ENCODE measurements at regions not wholly inside any gene's neighbourhood (a gene's known extent, or its start where the extent isn't known, plus 50 kb on each side); places are given as distances from the start of the nearest gene placed in this dataset.

DNA sequence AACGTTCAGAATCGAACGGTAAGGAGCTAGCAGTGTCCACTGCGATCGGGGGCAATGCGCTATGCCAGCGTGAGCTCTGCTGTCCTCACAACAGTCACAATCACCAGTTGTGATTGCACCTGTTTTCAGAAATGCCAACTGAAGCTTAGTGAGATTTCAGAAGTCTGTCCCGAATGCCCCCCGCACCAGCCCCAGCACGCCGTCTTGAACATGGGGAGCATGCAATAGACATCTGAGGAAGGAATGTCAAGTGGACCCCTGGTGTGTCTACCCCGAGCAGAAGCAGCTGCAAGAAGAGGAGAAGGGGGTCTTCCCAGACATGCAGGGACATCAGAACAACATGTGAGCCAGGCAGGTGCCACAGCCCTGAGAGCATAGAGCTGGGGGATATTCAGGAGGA lies 125.7 kb upstream of the CHST15 start:
- H3K36me3 Mint-ChIP-seq: no peaks in the 10 kb centered on the region
- H3K4me1 Mint-ChIP-seq: peaks cover 0 to 3% (median 1%) of the 10 kb centered on the region in 4 donors
- no peaks in the 10 kb centered on the region for H3K27me3 ChIP-seq (ENCODE audit: control insufficient read depth, insufficient read depth, low read length)
- DNase-seq (no peak), ATAC-seq (ENCODE audit: low read depth in 2 of 2) (no peak)
- H3K27ac ChIP-seq (ENCODE audit: insufficient read depth, low read length, poor library complexity, severe bottlenecking): no peak overlapping the region
- no peak overlapping the region for H3K4me3 ChIP-seq (ENCODE audit: low read depth, low read length)
- no peak overlapping the region for H3K27ac Mint-ChIP-seq
- no peaks in the 10 kb centered on the region for H3K36me3 ChIP-seq (ENCODE audit: control insufficient read depth, insufficient read depth, low read length)
- peaks cover 0 to 2% (median 0%) of the 10 kb centered on the region in 7 donors for H3K9me3 Mint-ChIP-seq
- no peaks in the 10 kb centered on the region for H3K9me3 ChIP-seq (ENCODE audit: control insufficient read depth in 2 of 2, low read length in 2 of 2)
- H3K4me3 Mint-ChIP-seq: no peak overlapping the region
- H3K27me3 Mint-ChIP-seq: no peaks in the 10 kb centered on the region
- H3K4me1 ChIP-seq (ENCODE audit: control insufficient read depth, insufficient read depth, low read length, poor library complexity, severe bottlenecking): no peaks in the 10 kb centered on the region

DNA sequence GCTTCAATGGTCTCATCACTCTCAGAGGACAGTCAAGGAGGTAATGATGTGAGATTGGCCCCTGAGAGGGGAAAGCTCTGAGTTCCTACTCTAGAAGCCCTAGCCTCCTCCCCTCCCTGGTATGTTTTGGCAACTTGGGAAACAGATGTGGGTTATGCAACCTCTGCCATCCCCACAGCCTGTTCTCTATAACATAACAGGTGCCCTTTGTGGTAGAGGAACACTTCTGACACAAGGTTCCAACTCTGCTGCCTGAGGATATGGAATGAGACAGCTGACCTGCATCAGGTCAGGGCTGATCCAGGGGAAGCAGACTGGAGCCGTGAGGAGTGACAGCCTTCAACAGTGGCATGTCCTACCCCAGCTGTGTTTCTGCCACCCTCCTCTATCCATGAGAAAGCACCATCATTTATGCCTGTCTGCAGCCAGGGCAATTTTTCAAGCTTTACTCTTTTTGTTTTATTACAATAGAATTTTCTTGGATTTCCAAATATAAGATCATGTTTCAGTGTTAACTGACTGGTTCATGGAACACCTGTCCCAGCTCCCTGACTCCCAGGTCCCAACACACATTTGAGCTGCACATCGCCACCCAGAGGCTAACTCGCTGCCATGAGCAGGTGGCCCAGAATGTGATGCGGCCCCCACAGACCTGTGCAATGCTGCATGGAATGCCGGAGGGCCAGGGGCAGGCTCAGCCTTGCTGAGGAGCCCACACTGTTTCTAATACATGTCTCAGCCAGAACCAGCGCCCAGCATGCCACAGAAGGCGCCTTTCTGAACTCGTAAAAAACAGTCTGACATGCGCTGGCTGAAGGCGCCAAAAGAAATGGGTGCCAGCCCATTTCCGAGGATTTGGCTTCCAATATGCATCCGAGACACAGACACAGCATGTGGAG lies 124.8 kb upstream of the CHST15 start:
- H3K27ac Mint-ChIP-seq: no peak overlapping the region
- H3K36me3 Mint-ChIP-seq: no peaks in the 10 kb centered on the region
- Histone ChIP-seq H3K36me3 (ENCODE audit: control insufficient read depth, insufficient read depth, low read length) (no peaks in the 10 kb centered on the region), H3K27ac (ENCODE audit: insufficient read depth, low read length, poor library complexity, severe bottlenecking) (no peak overlapping the region), H3K4me1 (ENCODE audit: control insufficient read depth, insufficient read depth, low read length, poor library complexity, severe bottlenecking) (no peaks in the 10 kb centered on the region), H3K4me3 (ENCODE audit: low read depth, low read length) (no peak overlapping the region), H3K9me3 (ENCODE audit: control insufficient read depth in 2 of 2, low read length in 2 of 2) (no peaks in the 10 kb centered on the region), H3K27me3 (ENCODE audit: control insufficient read depth, insufficient read depth, low read length) (no peaks in the 10 kb centered on the region)
- H3K4me3 Mint-ChIP-seq: no peak overlapping the region
- DNase-seq (no peak), ATAC-seq (ENCODE audit: low read depth in 2 of 2) (no peak)
- peaks cover 0 to 2% (median 0%) of the 10 kb centered on the region in 7 donors for H3K9me3 Mint-ChIP-seq
- H3K27me3 Mint-ChIP-seq: no peaks in the 10 kb centered on the region
- peaks cover 0 to 3% (median 1%) of the 10 kb centered on the region in 4 donors for H3K4me1 Mint-ChIP-seq

GRCh38 chr10:124217031-124217430 lies 123.6 kb upstream of the CHST15 start:
- Mint-ChIP-seq H3K9me3 (peaks cover 0 to 2% (median 0%) of the 10 kb centered on the region in 7 donors), H3K36me3 (no peaks in the 10 kb centered on the region), H3K27ac (no peak overlapping the region), H3K4me1 (peaks cover 0 to 1% (median under 1%) of the 10 kb centered on the region in 4 donors), H3K4me3 (no peak overlapping the region), H3K27me3 (no peaks in the 10 kb centered on the region)
- no peak for DNase-seq
- Histone ChIP-seq H3K9me3 (ENCODE audit: control insufficient read depth in 2 of 2, low read length in 2 of 2) (no peaks in the 10 kb centered on the region), H3K36me3 (ENCODE audit: control insufficient read depth, insufficient read depth, low read length) (no peaks in the 10 kb centered on the region), H3K4me3 (ENCODE audit: low read depth, low read length) (no peak overlapping the region), H3K27ac (ENCODE audit: insufficient read depth, low read length, poor library complexity, severe bottlenecking) (no peak overlapping the region), H3K4me1 (ENCODE audit: control insufficient read depth, insufficient read depth, low read length, poor library complexity, severe bottlenecking) (no peaks in the 10 kb centered on the region), H3K27me3 (ENCODE audit: control insufficient read depth, insufficient read depth, low read length) (no peaks in the 10 kb centered on the region)
- no peak for ATAC-seq (ENCODE audit: low read depth in 2 of 2)

DNA sequence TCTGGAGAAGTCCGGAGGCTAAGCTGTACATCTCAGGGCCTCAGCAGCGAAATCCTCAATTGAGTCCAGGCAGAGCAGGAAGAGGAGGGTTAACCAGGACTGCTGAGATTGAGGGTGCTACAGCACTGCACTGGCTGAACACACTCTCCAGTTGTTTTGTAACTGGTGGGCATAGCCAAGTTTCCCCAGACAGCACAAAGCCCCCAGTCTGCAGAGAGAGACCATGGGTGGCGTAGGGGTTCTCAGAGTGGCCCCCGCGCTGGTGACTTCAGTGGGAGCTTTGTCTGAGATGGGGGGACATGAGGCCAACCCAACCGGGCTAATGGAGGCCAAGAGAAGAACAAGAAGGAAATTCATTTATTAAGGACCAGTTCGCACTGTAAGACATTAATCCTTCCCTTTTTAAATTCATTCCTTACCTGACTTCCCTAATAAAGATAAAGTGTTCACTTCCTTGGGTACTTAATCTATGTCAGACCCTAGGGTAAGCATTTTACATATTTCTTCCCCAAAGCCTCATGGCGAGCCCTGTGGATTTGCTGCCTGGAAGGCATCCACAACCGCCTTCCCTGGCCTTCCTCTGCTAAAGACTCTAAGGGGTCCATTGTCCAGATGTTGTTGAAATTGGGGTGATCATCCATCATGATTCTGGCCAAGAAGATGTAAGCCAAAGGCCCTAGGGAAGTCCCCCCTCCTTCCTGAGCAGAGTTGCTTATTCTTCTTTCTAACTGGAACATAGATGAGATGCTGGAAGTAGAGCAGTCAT lies 121.4 kb upstream of the CHST15 start:
- no peaks in the 10 kb centered on the region for H3K27me3 Mint-ChIP-seq
- no peak for DNase-seq
- H3K4me3 ChIP-seq (ENCODE audit: low read depth, low read length): no peak overlapping the region
- ATAC-seq (ENCODE audit: low read depth in 2 of 2): no peak
- H3K4me1 Mint-ChIP-seq: no peaks in the 10 kb centered on the region
- H3K9me3 ChIP-seq (ENCODE audit: control insufficient read depth in 2 of 2, low read length in 2 of 2): no peaks in the 10 kb centered on the region
- no peaks in the 10 kb centered on the region for H3K36me3 Mint-ChIP-seq
- no peak overlapping the region for H3K4me3 Mint-ChIP-seq
- no peaks in the 10 kb centered on the region for H3K27me3 ChIP-seq (ENCODE audit: control insufficient read depth, insufficient read depth, low read length)
- no peaks in the 10 kb centered on the region for H3K36me3 ChIP-seq (ENCODE audit: control insufficient read depth, insufficient read depth, low read length)
- no peaks in the 10 kb centered on the region for H3K4me1 ChIP-seq (ENCODE audit: control insufficient read depth, insufficient read depth, low read length, poor library complexity, severe bottlenecking)
- H3K27ac Mint-ChIP-seq: no peak overlapping the region
- peaks cover 0 to 2% (median 0%) of the 10 kb centered on the region in 7 donors for H3K9me3 Mint-ChIP-seq
- H3K27ac ChIP-seq (ENCODE audit: insufficient read depth, low read length, poor library complexity, severe bottlenecking): no peak overlapping the region

DNA sequence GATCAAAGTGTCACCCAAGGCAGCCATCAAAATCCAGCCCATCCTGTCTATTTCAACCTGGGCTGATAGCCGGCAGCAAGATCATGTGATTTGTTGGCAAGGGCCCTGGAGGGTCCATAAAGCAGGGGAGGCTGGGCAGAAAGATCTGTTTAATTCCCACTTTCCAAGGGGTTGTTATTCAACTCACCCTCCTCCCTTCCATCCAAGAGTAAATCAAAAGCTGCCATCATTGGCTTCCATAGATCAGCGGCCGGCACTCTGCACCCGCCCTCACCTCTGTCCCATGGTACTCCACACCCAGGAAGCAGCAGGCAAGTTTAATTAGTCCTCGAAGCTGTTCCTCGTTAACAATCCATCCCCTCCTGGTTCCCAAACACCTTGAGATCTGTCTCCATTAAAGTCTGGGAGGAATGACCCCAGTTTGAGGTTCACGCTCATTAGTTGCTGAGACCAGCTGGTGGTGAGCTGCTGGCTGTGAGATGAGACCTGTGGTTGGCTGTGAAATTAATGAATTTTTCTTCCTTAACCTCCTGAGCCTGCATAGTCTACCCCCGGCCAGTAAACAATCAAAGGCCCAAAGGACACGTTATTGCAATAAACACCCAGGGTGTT lies 120.6 kb upstream of the CHST15 start:
- Histone ChIP-seq H3K27ac (ENCODE audit: insufficient read depth, low read length, poor library complexity, severe bottlenecking) (no peak overlapping the region), H3K9me3 (ENCODE audit: control insufficient read depth in 2 of 2, low read length in 2 of 2) (no peaks in the 10 kb centered on the region), H3K36me3 (ENCODE audit: control insufficient read depth, insufficient read depth, low read length) (no peaks in the 10 kb centered on the region), H3K27me3 (ENCODE audit: control insufficient read depth, insufficient read depth, low read length) (no peaks in the 10 kb centered on the region), H3K4me3 (ENCODE audit: low read depth, low read length) (no peak overlapping the region), H3K4me1 (ENCODE audit: control insufficient read depth, insufficient read depth, low read length, poor library complexity, severe bottlenecking) (no peaks in the 10 kb centered on the region)
- no peaks in the 10 kb centered on the region for H3K4me1 Mint-ChIP-seq
- H3K27me3 Mint-ChIP-seq: no peaks in the 10 kb centered on the region
- H3K4me3 Mint-ChIP-seq: no peak overlapping the region
- peak overlapping the region in 1 of 3 donors; percentile 14 for H3K27ac Mint-ChIP-seq
- H3K9me3 Mint-ChIP-seq: peaks cover 0 to 2% (median 0%) of the 10 kb centered on the region in 7 donors
- H3K36me3 Mint-ChIP-seq: no peaks in the 10 kb centered on the region
- no peak for ATAC-seq (ENCODE audit: low read depth in 2 of 2)
- no peak for DNase-seq

GRCh38 chr10:124213471-124213870 lies 120.1 kb upstream of the CHST15 start:
- DNase-seq: no peak
- H3K27me3 ChIP-seq (ENCODE audit: control insufficient read depth, insufficient read depth, low read length): no peaks in the 10 kb centered on the region
- H3K9me3 ChIP-seq (ENCODE audit: control insufficient read depth in 2 of 2, low read length in 2 of 2): no peaks in the 10 kb centered on the region
- no peak overlapping the region for H3K4me3 ChIP-seq (ENCODE audit: low read depth, low read length)
- H3K27me3 Mint-ChIP-seq: no peaks in the 10 kb centered on the region
- H3K4me1 Mint-ChIP-seq: no peaks in the 10 kb centered on the region
- H3K4me3 Mint-ChIP-seq: no peak overlapping the region
- no peaks in the 10 kb centered on the region for H3K4me1 ChIP-seq (ENCODE audit: control insufficient read depth, insufficient read depth, low read length, poor library complexity, severe bottlenecking)
- no peak for ATAC-seq (ENCODE audit: low read depth in 2 of 2)
- H3K27ac Mint-ChIP-seq: peak overlapping the region in 1 of 3 donors; percentile 14
- H3K9me3 Mint-ChIP-seq: peaks cover 0 to 2% (median 0%) of the 10 kb centered on the region in 7 donors
- no peaks in the 10 kb centered on the region for H3K36me3 ChIP-seq (ENCODE audit: control insufficient read depth, insufficient read depth, low read length)
- H3K27ac ChIP-seq (ENCODE audit: insufficient read depth, low read length, poor library complexity, severe bottlenecking): no peak overlapping the region
- H3K36me3 Mint-ChIP-seq: no peaks in the 10 kb centered on the region

- no peaks in the 10 kb centered on the region for H3K4me1 Mint-ChIP-seq
- H3K27ac ChIP-seq (ENCODE audit: insufficient read depth, low read length, poor library complexity, severe bottlenecking): no peak overlapping the region
- H3K9me3 Mint-ChIP-seq: peaks cover 0 to 2% (median 0%) of the 10 kb centered on the region in 7 donors
- H3K36me3 Mint-ChIP-seq: no peaks in the 10 kb centered on the region
- no peaks in the 10 kb centered on the region for H3K9me3 ChIP-seq (ENCODE audit: control insufficient read depth in 2 of 2, low read length in 2 of 2)
- no peak overlapping the region for H3K4me3 Mint-ChIP-seq
- no peak overlapping the region for H3K4me3 ChIP-seq (ENCODE audit: low read depth, low read length)
- DNase-seq: no peak
- H3K4me1 ChIP-seq (ENCODE audit: control insufficient read depth, insufficient read depth, low read length, poor library complexity, severe bottlenecking): no peaks in the 10 kb centered on the region
- no peak for ATAC-seq (ENCODE audit: low read depth in 2 of 2)
- H3K27me3 Mint-ChIP-seq: no peaks in the 10 kb centered on the region
- H3K27ac Mint-ChIP-seq: no peak overlapping the region
- no peaks in the 10 kb centered on the region for H3K27me3 ChIP-seq (ENCODE audit: control insufficient read depth, insufficient read depth, low read length)
- H3K36me3 ChIP-seq (ENCODE audit: control insufficient read depth, insufficient read depth, low read length): no peaks in the 10 kb centered on the region
Observed at GRCh38 chr10:124212702-124213101, 119.3 kb upstream of the CHST15 start.

All from CD4-positive, CD25-positive, alpha-beta regulatory T cell (primary cell).